Astrocyte (in vitro differentiated cells and primary cell): ENCODE measurements at regions not wholly inside any gene's neighbourhood (a gene's known extent, or its start where the extent isn't known, plus 50 kb on each side); places are given as distances from the start of the nearest gene placed in this dataset.

ENCODE experiments used
- EZH2 ChIP-seq: IDR thresholded peaks from 2 replicates; pipeline ENCODE4 v1.6.1; 2012; ENCODE audit warnings: mild to moderate bottlenecking, low read length, inconsistent platforms; ENCODE audit not compliant: insufficient read depth
- TF ChIP-seq, protein P1 (sequence below): IDR thresholded peaks from 2 replicates; pipeline ENCODE4 v1.5.1; 2011; ENCODE audit warnings: low read depth, mild to moderate bottlenecking, inconsistent platforms, low read length, moderate library complexity; ENCODE audit not compliant: insufficient read depth

DNA sequence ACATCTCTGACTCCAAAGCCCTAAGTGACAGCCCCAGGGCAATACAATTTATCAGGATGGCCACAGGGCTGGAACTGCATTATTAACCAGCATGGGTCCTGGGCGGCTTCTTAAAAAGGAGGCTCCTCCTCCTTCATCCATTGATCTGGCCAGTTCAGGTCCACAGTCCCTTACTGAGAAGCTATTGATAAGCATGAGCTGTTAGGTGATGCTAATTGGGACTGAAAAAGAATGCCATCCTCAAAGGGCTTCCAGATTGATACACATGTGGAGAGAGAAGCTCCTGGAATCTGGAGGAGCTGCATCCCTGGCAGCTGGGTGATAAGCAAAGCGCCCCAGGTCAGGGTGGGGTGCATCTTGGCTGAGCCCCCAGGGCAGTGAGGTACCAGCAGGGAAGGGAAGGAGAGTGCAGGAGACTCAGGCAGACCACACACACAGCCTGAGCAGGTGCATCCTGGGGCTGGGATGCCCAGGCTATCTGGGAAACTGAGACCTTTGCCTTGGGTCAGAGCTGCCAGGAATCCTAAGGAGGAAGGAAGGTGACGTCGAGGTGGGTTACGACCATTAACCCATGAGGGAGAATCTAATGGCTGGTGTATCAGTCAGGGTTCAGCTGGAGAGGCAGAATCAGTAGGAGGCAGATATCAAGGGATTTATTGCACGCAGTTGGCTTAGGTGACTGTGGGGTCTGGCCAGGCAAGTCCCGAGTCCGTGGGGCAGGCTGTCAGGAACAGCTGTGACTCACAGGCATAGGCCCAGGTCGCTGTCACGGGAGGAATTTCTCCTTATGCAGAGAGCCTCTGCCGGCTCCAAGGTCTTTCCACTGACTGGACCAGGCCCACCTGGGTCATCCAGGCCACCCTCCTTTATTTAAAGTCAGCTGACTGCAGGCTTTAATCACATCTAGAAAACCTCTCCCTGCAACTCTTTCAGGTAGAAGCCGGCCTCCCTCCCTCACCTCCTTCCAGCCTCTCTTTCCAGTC, 261.2 kb downstream of the BMP7 start:
- TF ChIP-seq, protein P1, sequence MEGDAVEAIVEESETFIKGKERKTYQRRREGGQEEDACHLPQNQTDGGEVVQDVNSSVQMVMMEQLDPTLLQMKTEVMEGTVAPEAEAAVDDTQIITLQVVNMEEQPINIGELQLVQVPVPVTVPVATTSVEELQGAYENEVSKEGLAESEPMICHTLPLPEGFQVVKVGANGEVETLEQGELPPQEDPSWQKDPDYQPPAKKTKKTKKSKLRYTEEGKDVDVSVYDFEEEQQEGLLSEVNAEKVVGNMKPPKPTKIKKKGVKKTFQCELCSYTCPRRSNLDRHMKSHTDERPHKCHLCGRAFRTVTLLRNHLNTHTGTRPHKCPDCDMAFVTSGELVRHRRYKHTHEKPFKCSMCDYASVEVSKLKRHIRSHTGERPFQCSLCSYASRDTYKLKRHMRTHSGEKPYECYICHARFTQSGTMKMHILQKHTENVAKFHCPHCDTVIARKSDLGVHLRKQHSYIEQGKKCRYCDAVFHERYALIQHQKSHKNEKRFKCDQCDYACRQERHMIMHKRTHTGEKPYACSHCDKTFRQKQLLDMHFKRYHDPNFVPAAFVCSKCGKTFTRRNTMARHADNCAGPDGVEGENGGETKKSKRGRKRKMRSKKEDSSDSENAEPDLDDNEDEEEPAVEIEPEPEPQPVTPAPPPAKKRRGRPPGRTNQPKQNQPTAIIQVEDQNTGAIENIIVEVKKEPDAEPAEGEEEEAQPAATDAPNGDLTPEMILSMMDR, result no peak
- no peak for TF ChIP-seq EZH2
